ENCODE measurements at regions not wholly inside any gene's neighbourhood (a gene's known extent, or its start where the extent isn't known, plus 50 kb on each side); places are given as distances from the start of the nearest gene placed in this dataset.

DNA sequence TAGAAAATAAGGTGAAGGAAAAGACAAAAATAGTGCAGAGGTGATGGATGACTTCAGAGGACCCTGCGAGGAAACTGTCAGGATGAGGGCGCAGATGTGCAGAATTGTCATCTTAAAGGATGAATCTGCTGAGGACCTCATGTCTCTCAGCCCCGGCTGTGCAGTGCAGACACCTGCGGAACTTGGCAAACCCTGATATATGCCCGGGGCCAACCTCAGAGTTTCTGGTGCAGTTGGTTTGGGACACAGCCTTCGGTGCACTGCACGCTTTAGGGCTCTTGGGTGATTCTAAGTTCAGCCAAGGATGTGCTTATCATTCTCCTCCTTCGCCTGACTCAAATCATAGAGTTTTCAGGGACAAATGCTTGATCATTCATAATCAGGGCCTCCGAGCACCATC, 310.1 kb downstream of the TCERG1L start:
- Histone ChIP-seq H3K27me3 (no peaks in the 10 kb centered on the region), H3K4me1 (no peaks in the 10 kb centered on the region), H3K4me3 (no peak overlapping the region), H3K9me3 (no peaks in the 10 kb centered on the region), H3K27ac (no peak overlapping the region), H3K36me3 (no peaks in the 10 kb centered on the region)
- TF ChIP-seq CTCF (IDR thresholded peaks at IDR 0.05) (no peak), POLR2A (IDR thresholded peaks at IDR 0.05) (no peak), EP300 (IDR thresholded peaks at IDR 0.05) (no peak), POLR2AphosphoS5 (IDR thresholded peaks at IDR 0.05) (no peak)
- 80 to 84% methylated on average over 9 of the region's 9 CpGs for WGBS, 2 donors
- DNase-seq (no peak), ATAC-seq (ENCODE audit: low FRiP score in 2 of 2) (no peak)

GRCh38 chr10:131002031-131002861, 309.3 kb downstream of the TCERG1L start:
- no peak for TF ChIP-seq POLR2A (IDR thresholded peaks at IDR 0.05)
- no peak for TF ChIP-seq CTCF (IDR thresholded peaks at IDR 0.05)
- TF ChIP-seq POLR2AphosphoS5 (IDR thresholded peaks at IDR 0.05): no peak
- TF ChIP-seq EP300 (IDR thresholded peaks at IDR 0.05): no peak
- Histone ChIP-seq H3K27ac (no peak overlapping the region), H3K27me3 (no peaks in the 10 kb centered on the region), H3K9me3 (no peaks in the 10 kb centered on the region), H3K4me1 (no peaks in the 10 kb centered on the region), H3K4me3 (no peak overlapping the region), H3K36me3 (no peaks in the 10 kb centered on the region)
- WGBS, 2 donors: 58 to 59% methylated on average over 10 to 12 of the region's 12 CpGs
- DNase-seq: peak in 1 of 2 donors; percentile 23
- ATAC-seq (ENCODE audit: low FRiP score in 2 of 2): no peak

DNA sequence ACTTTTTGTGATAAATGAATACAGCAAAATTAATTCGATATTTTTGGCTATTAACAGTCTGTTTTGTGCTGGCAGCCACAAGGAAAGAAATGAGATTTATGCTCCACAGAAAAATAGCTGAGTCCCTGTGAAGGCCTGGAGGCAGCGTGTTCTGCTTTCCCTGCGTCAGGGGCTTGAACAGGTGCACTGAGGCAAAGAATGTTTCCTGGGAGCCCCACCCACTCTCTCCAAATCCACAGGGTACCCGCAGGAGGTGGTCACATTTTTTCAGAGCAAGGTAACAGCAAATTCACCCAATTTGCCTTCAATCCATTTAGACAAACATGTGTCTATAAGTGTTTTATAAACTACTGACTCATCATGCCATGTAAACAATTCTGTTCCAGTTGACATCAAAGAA, 308.1 kb downstream of the TCERG1L start:
- H3K4me1 ChIP-seq: no peaks in the 10 kb centered on the region
- H3K36me3 ChIP-seq: no peaks in the 10 kb centered on the region
- no peaks in the 10 kb centered on the region for H3K27me3 ChIP-seq
- H3K9me3 ChIP-seq: no peaks in the 10 kb centered on the region
- H3K27ac ChIP-seq: no peak overlapping the region
- TF ChIP-seq POLR2AphosphoS5 (IDR thresholded peaks at IDR 0.05) (no peak), CTCF (IDR thresholded peaks at IDR 0.05) (no peak), EP300 (IDR thresholded peaks at IDR 0.05) (no peak), POLR2A (IDR thresholded peaks at IDR 0.05) (no peak)
- ATAC-seq (ENCODE audit: low FRiP score in 2 of 2) (no peak), DNase-seq (no peak)
- H3K4me3 ChIP-seq: no peak overlapping the region
- 82 to 84% methylated on average over 4 of the region's 4 CpGs for WGBS, 2 donors

DNA sequence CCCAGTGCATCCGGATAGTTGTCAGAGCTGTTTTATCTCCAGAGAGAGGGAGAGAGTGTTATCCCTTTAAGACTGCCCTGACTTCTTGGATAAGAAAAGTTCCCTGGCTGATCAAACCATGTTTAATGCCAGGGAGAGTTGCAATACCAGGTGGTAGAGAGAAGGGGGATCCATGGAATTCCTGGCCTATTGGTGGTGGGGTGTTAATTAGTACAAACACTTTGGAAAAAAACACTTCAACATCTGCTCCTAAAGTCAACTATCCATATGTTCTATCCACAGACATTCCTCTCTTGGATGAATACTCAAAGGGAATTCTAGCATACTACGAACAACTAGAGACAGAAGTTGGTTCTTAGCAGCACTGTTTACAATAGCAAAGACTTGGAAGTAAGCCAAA, 307.2 kb downstream of the TCERG1L start:
- Histone ChIP-seq H3K27ac (no peak overlapping the region), H3K4me3 (no peak overlapping the region), H3K27me3 (no peaks in the 10 kb centered on the region), H3K4me1 (no peaks in the 10 kb centered on the region), H3K9me3 (no peaks in the 10 kb centered on the region), H3K36me3 (no peaks in the 10 kb centered on the region)
- 57% methylated on average over 2 of the region's 2 CpGs for WGBS, 2 donors
- TF ChIP-seq POLR2AphosphoS5 (IDR thresholded peaks at IDR 0.05) (no peak), EP300 (IDR thresholded peaks at IDR 0.05) (no peak), POLR2A (IDR thresholded peaks at IDR 0.05) (no peak), CTCF (IDR thresholded peaks at IDR 0.05) (no peak)
- DNase-seq (no peak), ATAC-seq (ENCODE audit: low FRiP score in 2 of 2) (no peak)
